ENCODE measurements at regions not wholly inside any gene's neighbourhood (a gene's known extent, or its start where the extent isn't known, plus 50 kb on each side); places are given as distances from the start of the nearest gene placed in this dataset.

DNA sequence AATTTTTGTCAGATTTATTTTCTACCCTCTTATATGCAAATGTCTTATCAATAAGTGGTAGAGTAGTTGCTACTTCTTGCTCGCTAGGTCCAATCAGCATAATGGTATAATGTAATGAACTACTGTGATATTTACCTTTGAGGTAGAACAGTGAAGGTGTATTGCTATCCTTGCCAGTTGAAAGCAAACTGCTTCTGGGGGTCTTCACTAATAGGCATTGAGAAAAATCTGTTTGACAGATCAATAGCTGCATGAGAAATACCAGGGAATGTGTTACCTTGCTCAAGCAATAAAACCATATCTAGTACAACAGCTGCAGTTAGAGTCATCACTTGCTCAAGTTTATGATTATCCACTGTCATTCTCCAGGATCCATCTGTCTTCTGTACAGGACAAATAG is 50.1 kb upstream of the EFEMP1 start:
- DNase-seq, result no peak

DNA sequence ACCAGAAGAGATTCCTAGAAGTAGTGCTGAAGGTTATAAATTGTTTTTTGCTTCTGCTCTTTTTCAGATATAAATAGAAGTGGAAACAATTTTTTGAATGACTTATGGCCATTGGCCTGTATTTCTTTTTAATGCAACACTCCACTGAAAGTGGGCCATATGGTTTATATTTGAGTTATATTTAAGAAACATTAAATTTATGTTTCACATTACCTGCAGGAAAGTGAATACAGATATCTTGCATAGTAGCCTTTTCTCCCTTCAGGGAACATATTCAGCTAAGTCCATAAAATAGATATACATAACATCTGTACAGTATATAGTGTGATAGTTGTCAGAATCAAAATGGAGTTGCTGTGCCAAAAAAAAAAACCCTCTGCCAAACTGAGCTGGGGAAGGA is 53.1 kb upstream of the EFEMP1 start:
- DNase-seq, result no peak

DNA sequence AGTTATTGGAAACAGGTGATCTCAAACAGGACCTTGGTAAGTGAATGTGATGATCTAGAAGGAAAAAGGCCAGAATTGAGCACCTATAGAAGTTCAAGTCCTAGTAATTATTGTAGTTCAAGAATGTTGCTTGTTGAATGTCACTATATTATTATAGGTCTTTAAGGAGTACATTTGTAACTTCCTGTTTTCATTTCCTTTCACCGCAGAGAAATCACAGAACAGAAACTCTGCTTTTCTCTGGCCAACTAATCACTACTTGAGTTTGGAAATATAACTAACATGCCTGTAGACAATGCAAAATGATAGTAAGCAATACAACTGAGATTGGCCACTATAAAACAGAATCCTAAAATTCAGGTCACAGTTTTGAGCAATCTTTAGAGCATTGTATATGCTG is 61.8 kb upstream of the EFEMP1 start:
- no peak for DNase-seq

DNA sequence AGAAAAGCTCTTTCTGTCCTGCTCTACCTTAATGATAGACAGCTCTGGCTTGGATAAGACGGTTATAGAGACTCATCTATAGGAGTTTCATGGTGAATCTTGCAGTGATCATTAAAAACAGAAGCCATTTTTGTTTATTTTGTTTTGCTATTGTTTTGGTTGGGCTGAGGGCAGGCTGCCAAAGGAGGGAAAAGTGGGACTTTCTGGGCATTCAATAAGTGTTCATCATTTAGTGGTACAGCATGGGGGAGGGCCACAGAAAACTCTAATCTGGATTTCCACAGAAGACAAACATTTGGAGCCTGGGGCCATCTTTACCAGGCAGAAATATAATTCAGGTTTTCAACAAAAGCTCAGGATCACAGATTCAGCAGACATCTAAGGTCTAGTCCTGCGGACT is 62.4 kb upstream of the EFEMP1 start:
- DNase-seq, result no peak

DNA sequence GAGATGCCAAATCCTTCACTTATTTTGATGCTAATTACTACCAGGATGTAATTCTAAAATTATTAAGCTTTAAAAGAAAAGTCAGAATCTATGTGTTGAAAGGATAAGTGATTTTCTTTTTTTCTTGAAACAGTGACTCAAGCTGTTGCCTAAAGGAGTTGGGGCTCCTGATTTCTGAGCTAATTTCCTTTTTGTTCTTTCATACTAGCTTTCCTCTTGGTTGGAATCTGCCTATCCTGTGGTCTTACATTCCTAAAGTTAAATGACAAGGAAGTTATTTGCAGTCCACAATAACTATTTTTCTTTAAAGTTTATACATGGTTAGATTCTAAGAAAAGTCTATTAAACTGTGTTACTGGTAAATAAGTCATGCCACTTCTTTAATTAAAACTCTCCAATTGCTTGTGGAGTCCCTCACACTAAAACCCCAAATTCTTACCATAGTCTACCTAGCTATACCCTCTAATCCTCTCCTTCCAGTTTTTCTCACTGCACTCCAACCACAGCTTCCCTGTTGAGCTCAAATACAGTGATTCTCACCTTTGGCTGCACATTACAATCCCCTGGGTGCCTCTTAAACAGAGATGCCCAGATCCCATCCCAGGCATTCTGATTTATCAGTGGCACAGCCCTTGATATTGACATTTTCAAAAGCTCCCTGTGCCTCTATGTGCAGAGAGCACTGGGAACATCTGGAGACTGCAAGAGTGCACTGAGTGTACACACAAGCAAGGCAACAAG is 63.3 kb upstream of the EFEMP1 start:
- DNase-seq, result no peak

DNA sequence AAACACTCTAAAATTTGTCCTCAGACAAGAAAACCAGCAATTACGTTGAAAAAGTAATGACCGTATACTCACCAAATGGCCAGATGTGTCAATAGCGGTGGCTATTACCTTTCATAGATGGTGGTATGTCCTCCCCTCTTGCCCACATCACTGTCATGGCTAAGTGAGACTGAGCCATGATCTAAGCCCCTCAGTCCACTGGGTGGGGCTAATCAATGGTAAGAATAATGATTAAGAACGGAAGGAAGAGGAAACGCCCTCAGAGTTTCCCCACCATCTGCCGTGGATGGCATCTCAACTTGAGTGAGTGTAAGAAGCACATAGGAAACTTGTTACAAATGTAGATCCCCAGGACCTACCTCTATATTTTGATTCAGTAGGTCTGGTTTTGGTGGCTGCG is 65.8 kb upstream of the EFEMP1 start:
- DNase-seq, result no peak

DNA sequence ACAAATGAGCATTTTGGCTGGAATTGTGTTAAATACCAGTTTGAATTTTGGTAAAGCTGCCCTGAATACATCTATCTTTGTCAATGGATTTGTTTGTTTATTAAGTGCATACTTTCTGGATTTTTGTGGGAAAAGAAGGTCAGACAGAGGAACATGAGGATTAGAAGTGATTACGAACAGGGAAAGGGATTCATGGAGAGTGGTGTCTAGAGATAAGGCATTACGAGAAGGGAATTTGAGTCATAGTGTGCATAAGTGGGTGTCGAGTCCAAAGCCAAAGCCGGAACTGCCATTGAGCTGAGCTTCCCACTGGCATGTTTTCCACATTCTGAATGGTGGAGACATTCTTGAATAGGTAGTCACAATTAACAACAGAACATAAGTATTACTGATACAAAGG is 68.9 kb upstream of the EFEMP1 start:
- no peak for DNase-seq

DNA sequence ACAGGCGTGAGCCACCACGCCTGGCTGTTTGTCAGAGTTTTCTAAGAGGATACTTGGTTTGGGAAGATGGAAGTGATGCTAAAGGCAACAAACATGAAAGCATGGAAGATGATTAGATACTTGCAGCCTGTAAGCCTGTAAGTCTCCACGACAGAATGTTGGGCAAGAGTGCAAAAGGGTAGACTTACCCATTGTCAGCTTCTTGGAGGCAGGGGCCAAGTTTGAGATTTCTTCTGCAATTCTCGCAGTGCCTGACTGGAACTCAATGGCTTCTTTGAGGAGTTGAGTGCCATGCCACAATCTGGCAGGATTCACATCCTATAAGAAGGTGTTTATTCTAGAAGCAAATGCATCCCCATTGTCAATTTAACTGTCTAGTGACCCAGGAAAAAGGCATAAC is 70.1 kb upstream of the EFEMP1 start:
- DNase-seq, result no peak

DNA sequence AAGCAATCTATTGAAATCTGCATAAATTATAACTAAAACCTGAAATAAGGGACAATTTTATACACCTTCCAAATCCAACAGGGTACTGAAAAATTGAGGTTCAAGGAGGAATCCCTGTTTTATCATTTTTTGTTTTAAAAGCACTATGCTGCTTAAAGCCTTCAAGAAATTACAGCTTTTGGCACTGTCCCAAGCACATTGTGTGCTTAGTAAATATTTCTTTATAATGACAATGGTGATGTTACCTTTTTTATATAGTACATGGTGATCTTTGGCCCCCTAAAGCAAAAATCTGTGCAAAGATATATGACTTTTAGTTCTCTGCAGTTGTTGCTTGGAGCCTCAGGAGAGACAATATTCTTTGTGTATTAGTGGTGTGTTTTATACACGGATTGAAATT is 71.6 kb upstream of the EFEMP1 start:
- no peak for DNase-seq

DNA sequence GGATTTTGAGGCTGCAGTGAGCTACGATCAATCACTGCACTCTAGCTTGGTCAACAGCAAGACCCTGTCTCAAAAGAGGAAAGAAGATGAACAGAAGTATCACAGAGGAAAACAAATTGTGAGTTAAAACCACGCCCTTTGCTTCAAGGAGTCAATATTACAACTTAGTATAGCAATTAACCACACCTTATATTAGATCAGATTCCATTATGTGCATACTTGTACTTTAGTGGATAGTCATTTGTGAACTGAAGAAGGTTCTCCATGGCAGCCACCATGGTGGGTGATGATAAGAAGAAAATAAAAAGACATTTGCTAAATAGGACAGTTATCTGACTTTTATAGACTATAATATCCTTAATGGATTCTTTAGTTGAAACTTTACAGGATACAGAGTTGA is 72.3 kb upstream of the EFEMP1 start:
- no peak for DNase-seq

DNA sequence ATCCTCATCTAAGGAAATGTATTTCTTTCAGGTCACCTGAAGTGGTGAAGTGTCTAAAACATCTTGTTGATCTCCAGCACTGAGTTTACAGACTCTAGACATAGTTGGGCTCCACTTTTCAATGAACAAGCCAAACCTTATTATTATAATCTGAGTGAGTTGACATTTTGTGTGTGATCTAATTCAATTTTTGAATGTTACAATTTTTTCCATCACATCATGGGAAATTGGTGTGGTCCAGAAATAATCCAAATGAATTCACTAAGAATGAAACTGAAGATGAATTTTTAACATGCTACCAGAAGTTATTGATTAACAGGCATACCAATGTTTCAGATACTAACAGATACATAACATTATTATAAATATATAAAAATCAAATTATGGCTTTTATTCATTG is 75.6 kb upstream of the EFEMP1 start:
- DNase-seq, result no peak

DNA sequence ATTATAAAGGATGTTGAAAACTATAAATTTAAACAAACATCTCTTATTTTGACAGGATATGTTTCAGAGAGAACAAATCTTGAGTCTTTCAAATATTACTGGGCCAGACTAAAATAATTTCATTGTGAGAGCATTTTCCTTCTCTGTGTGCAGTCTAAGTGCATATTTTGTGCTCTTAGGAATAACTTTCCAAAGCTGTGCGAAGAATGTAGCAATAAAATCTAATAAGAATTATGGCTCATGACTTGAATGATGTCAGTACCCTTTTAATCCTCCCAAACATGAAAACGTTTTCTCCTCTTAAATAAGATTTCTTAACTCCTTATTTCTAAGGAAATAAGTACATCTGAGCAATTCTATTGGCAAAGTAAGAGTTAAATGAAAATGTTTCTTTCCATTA is 76.2 kb upstream of the EFEMP1 start:
- no peak for DNase-seq

DNA sequence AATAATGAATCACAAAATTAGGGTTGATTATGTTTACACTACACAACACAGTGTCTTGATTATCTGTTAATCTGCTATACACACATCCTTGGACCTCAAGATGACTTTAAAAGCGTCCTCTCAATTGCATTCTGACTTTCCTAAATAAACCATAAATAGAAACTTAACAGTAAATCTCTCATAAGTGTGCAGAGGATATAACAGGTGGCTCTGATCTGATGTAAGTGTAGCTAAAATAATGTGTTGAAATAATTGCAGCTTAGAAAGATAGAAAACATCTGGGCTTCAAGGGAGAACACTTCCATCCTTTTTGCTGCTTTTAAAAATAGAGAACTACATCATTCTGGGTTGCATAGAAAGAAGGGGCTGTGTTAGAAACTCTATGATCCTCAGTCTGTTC is 78.4 kb upstream of the EFEMP1 start:
- no peak for DNase-seq

DNA sequence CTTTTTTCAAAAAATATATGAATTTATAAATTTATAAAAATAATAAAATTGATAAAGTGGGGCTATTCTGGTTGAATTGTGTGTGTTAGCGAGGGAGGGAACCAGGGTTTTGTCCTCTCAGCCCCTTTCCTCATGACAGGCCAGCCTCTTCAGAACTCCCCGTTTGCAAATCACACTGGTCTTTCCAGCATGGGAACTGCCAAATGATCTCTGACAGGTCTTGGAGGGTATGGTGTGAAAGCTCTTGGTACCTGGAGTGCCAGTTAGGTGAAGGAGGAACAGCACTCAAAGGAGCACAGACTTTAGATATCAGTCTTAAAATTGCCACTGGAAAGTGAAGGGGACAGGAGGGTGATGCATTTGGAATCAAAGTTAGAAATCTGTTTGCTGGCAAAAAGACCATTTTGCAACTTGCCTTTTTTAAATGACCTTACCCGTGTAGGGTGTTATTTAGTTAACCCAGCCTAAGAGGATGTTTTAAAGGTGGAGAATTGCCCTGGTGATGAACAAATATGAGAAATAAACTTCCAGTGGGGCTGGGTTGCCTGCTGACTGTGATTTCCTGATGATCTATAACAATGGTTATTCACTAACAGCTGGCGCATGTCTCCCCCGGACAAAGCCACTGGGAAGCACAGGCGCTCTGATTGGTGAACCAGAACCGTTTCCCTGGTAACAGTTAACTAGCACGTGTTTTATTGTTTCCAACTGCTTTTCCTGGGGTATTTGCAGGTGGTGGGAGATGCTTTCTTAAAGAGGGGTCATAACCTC is 85.3 kb upstream of the EFEMP1 start:
- DNase-seq, result peak; percentile 71

DNA sequence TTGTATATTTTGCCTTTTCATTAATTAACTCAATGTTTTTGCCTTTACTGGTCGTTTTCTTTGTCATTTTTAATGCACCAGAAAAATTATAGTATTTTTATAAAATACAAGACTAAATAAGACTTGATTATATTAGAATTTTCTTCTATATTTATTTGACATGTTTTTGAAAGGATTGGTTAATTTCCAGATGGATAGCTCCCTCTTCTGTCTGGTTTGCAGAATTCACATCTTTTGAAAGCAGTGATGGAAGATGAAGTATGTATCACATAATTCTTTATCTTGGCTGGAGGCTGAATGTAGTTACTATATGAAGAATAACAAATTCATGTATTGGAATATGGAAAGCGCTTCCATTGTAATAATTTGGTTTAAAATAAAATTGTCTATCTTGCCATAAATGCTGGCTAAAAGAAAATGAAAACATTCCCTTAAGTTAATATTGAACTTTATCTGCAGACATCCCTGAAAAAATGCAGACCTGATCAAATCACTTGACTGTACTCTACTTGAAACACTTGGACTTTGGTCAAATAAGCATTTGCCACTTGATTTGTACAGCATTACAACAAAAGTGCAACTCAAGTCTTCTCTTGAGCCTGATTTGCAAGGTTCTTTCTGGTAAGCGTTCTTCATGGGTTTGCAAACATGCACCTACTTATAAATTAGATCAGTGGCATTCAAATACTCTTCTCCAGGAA is 86.3 kb upstream of the EFEMP1 start:
- no peak for DNase-seq

DNA sequence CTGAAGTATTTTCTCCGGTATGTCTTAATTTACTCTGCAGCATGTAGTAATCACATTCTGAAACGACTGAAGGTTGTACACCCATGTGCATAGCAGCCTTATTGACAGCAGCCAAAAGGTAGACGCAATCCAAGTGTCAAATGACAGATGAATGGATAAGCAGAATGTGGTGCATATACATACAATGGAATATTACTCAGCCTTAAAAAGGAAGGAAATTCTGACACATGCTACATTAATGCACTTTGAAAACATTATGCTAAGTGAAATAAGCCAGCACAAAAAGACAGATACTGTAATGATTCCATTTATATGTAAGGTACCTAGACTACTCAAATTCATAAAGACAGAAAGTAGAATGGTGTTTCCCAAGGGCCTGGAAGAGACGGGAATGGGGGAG is 88.0 kb upstream of the EFEMP1 start:
- no peak for DNase-seq

DNA sequence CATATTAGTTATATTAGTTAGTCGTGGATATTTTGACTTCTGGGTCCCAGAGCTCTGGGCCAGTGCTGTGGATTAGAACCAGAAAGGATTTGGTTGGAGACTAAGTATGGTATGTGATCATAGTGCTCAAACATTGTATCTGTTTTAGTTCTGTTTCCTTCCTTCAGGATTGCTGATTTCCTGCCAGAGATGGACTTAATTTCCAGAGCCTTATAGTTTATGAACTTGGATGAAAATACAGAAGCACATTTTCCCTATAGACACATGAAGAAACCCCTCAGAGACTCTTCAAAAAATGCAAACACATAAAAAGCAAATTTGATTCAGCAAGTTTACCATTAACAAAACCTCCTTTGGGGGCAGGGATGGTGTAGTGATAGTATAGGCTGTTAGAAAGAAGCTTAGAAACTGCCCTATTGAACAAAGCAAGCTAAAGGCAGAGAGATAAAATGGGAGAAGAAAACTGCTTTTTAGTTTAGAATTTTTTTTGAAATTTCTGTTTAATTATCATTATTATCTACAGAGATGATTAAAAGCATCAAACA is 88.7 kb upstream of the EFEMP1 start:
- DNase-seq, result no peak

DNA sequence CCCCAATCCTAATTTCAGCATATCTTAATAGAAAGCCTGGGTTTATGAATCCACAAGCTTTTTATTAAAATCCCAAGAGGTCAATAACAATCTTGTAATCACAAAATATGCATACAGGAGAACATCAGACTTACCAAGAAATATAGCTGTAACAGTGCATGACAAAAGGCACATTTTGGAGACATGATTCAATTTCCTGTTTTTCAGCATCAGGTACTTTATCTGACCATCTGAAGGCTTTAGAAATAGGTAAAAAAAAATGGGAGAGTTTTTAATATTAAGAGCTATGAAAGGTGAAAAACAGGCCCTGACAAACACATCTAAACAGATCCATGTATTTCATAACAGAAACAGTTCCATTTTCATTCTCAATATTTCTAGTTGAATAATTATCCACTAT is 89.9 kb upstream of the EFEMP1 start:
- no peak for DNase-seq

DNA sequence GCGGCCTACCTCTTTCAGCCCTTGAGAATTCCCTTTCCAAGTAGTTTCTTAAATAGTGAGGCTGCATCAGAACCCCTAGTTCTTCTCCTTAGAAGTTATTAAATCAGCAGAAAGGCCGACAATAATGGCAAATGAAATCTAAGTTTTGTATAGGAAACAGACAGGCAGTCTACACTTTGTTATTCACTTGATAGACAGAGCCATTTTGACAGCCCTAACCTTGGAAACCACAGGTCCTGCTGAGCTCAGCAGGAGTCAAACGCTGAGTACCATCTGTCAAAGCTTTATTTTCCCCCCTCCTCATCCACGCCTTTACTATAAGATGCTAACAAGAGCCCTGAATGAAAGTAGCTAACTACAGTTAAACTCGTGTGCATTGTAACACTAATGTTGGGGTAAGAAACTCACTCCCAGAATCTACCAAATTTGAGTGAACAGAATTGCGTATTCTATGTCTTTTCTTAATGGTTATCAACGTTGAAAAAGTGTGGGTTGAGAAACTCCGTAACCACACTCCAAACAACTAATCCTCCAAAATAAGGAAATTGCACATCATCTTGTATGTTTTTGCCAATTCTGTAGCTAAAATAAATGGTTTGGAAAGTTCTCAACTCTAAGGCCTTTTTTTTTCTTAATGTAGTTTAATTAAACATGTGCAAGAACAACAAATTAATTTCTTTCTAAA is 90.6 kb upstream of the EFEMP1 start:
- DNase-seq, result no peak

DNA sequence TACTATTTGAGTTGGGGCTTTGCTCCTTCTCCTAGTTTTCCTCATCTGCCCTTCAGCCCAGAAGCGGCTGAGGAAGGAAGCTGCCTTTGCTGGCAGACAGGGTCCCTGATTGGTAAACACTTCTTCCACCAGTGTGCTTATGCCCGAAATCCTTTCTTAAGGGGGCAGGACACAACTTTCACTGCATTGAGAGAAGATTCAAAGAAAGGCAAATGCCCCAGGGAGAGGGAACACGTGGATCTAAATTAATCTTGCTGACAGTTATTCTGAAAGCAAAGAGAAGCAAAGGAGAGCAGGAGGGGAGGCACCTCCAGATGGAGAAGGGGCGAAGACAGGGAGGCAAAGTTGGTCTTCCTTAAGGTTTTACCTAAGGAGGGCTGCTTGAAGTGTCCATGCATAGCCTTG is 92.1 kb upstream of the EFEMP1 start:
- DNase-seq, result no peak

DNA sequence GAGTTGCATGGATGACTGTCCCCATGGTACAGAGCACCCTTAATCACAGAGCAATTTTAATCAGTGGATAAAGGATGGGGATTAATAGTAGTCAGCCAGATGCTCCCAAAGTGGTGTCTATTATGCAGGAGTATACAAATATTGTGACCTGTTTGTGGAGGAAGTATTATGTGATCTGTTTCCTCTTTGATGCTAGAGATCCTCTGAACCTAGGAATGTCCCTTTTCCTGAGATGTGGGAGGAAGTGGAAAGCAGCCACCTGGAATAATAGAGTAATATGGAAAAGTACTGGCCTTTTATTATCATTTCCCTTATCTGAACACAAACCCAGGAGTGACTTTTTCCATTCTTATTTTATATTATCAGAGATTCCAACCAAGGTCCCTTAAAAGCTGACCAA is 94.2 kb upstream of the EFEMP1 start:
- DNase-seq, result no peak

DNA sequence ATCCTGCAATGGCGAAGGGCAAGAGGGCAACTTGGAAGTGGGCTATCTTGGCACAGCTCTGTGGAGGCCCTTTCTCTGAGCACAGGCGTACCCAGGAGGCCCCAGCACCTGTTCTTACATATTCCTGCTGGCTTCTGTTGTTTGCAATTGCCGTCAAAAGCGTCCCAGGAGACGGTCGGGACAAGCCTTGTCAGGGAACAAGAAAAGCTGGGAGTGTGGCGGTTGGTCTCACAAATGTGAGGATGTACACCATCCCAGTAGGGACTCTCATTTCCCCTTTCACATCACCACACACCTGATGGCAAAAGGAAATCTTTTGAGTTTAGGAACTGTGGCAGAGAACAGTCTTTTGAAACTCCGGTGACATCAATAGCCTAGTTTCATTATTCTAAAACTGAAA is 94.7 kb upstream of the EFEMP1 start:
- DNase-seq, result no peak

DNA sequence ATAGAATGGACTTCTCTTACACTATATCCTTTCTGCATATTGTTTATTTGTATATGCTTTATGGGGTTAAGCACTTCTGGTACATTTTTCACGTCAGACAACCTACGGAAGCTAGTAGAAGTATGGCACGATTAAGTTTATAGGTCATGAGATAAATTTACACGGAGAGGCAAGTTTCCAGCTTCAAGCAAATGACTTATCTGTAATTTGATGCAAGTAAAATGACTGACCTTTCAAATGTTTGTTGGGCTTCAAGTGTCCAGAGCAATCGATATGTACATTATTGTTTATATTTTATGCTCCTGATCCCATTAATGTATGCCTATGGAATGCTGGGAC is 97.5 kb upstream of the EFEMP1 start:
- no peak for DNase-seq

DNA sequence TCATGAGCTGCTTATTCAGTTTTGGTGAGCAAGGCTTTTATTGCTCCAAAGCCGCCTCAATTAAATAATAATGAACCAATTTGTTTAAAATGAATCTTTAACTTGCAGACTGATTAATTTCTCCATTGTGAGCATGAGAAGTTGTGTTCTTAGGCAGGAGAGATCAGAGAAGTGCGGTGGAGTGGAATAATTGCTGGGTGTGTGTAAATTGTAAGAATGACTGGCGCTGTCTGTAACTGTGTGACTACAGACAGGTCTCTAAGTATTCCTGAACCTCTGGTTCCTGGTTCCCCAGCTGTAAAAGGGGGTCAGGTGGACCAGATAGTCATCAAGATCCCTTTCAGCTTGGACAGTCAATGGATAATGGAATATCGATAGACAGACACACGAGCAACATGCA is 98.0 kb upstream of the EFEMP1 start:
- DNase-seq, result no peak

Data from NCI-H2029 (cell line).